GM19397 (cell line): ENCODE measurements at regions not wholly inside any gene's neighbourhood (a gene's known extent, or its start where the extent isn't known, plus 50 kb on each side); places are given as distances from the start of the nearest gene placed in this dataset.

Source experiments
- ATAC-seq: cut with Tn5 transposase; IDR thresholded peaks from one replicate; pipeline ENCODE4 v1.9.1; 2021; ENCODE audit warnings: mild to moderate bottlenecking, moderate library complexity; ENCODE audit not compliant: unreplicated experiment

DNA sequence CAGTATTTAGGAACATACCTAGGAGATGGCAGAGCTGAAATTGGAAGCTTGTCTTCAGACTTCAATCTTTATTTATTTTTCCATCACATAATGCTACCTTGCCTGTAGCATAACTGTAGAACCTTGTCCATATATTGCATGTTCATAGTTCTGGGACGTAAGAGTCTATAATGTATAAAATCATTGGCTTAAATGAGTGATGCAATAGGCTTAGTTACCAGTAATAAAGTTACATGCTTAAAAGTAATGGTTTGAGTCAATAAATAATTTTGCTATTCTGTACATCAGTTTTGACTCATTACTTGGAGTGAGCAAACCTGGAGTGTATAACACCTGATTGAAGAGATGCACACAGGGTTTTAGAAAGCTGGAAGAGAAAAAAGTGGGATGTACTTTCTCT is 229.3 kb downstream of the CDCA7 start:
- no peak for ATAC-seq

DNA sequence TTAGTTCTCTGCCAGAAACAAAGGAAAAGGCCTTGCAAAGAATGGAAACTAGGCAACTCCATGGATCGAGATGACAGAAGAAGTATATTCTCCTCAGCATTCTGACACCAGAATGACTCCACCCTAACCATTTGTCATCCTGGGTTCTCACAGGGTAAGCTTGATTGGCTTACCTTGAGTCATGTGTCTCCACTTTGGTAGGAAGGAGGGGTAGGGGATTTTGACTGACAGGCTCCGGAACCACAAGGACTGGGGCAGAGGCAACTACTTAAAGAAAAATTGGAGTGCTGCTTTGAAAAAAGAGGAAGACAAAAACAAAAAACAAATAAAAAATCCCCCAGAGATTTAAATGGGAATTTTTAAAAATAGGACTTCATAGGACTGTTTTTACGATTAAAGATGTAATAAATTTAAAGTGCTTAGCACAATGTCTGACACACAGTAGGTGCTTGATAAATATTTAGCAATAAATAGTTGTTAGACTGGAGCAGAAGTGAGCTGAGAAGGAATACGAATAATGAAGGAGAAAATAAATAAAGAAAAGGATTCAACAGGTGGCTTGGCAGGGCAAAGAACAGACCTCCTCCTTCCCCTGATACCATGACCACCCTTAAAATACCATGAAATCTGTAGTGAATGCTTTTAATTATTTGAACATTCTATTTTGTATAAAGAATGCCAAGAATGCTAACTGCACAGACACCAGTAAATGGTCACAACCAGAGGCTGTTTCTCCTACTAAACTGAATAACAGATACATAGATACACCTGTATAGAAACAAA is 230.2 kb downstream of the CDCA7 start:
- no peak for ATAC-seq

GRCh38 chr2:173588931-173589369 is 234.3 kb downstream of the CDCA7 start:
- ATAC-seq: no peak

GRCh38 chr2:173589604-173590275 is 235.1 kb downstream of the CDCA7 start:
- no peak for ATAC-seq

DNA sequence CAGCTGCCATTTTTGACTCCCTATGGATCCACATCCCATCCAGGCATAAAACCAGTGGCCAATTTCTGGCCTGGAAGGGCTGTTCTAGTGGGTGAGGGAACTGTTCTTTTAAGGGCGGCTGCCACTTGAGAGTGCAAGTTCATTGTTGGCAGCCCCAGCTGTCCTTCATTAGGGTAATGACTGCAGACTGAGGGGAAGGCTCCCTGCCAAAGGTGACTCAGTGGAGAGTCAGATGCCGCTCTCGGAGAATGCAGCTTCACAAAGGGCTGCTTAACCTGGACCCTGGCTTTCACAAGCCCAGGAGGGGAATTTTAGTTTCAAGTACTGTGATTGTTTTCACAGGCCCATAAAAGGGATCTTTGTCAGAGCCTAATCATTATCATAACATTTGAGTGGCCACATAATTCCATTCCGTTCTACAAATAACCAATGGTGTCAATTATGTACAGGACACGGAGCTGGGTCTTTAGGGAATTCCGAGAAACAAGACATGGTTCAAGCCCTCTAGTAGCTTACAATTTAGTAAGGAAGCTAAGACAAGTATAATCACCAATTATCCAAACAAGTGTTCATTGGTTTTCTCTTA is 235.7 kb downstream of the CDCA7 start:
- ATAC-seq: no peak

- ATAC-seq: no peak
These were observed 238.4 kb downstream of the CDCA7 start for GRCh38 chr2:173593109-173593508.

GRCh38 chr2:173596244-173596643 is 241.6 kb downstream of the CDCA7 start:
- ATAC-seq: no peak

DNA sequence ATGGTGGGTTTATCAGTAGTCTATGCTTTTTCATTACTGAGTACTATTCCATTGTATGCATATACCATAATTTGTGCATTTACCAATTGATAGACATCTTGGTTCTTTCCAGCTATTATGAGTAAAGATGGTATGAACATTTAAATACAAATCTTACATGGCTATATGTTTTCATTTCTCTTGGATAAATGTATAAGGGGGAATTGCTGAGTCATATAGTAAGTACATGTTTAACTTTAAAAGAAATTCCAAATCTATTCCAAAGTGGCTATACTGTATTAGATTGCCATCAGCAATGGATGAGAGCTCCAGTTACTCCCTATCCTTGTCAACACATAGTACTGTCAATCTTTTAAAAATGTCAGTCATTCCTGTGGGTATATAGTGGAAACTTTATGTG is 243.9 kb downstream of the CDCA7 start:
- ATAC-seq: no peak

GRCh38 chr2:173599821-173600359 is 245.2 kb downstream of the CDCA7 start:
- no peak for ATAC-seq

DNA sequence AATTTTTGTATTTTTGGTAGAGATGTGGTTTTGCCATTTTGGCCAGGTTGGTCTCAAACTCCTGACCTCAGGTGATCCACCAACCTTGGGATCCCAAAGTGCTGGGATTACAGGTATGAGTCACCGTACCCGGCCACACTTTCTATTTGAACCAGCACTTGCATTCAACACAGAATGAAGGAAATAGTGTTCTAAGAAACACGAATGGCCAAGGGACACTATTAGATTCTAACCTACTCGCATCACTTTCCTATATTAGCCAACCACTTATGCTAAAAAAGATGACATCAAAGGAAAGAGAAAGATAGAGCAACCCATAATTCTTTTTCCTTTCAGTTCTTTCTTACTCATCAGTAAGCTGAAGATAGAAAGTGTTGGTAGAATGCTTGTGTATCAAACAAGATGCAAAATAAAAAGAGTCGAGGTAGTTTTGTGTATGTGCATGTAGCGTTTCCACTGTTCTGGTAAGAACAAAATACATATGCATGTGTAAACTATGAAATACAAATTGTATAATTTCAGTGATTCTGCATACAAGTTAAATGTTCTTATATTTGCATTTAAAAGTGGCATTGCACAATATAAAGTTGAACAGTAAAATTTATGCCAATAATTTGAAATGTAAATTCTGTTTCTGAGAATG is 247.6 kb downstream of the CDCA7 start:
- ATAC-seq: no peak

DNA sequence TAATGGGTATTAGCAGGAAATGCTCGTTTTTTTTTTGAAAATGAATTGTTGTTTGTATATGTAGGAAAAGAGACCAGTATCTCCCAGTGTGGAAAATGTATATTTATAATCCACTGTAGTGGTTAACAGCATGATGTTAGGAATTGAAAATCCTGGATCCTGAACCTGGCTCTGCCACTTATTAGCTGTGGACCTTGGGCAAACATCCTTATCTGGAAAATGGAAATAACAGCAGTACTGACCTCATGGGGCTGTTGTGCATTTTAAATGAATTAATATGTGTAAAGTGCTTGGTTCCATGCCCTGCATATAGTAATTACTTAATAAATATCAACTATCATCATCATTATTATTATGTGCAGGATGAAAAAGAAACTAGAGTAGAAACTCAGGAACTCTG is 251.3 kb downstream of the CDCA7 start:
- no peak for ATAC-seq

DNA sequence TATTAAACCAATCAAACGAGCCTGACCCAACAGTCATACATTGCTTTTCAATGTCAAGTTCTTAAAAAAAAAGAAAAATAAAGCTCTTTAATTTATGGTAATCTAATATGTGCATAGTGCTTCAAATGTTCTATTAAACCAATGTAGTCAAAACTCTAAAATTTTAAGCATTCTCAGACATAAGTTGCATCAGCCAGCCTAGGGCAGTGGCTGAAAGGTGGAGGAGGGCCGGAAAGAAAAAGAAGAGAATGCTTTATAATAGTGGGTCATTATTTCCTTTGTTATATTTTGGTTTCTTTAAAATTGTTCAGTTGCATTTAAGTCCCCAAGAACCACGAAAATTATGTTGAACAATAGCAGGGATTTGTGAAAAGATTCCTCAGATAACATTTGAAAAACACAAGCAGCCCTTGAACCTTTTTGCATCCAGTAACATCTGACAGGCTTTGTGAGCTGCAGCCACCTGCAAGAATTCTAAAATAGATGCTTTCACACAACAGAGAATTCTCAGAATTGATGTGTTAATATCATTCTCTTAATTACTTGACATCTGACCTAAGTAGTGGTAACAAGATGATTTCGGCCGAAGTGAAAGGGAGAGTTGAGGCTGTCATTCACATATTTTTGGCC is 252.1 kb downstream of the CDCA7 start:
- no peak for ATAC-seq

DNA sequence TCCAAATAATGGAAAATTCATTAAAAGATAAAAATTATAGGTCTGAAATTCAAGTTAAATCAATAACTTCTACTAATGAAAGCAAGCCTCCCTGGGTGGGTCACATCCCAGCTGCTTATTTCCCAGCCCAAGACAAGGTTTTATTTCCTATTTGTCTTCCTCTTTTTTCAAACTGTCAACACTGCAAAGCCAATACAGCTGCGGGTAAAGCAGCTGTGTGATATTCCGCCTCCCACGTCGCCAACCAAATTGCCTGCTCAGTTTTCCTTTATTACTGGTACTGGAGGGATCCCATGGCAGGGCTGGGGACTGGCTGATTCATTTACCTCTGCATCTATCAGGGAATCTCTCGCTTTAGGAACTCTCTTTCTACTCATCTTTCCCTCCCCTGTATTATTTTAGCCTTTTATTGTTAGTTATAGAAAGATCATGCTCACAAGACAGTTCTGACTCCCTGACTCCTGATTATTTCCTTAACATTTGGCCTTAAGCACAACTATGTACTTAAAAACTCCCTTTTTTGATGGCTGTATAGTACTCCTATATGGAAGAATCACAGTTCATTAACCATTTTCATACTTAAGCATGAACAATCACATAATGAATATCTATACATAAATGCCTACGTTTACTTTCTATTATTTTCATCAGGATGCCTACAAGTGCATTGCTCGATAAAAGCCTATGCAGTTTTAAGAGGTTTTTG is 253.1 kb downstream of the CDCA7 start:
- ATAC-seq: no peak

DNA sequence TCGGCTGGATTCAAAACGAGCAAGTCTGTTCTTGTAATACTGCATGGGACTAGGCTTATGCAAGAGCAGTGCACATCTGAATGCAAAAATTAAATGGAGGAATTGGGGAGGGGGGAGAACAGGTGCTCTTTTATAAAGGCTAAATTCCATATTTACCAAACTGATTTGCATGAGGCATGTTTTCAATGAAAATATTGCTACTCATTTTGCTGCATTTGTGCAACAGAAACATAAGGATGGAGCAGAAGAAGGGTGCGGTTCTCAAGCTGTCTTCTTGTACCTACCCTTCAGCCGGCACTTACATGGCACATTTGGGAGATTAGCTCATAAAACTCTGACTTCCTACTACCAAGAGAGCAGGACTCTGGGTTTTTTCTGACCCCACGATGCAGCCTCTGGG is 256.4 kb downstream of the CDCA7 start:
- no peak for ATAC-seq

- ATAC-seq: no peak
These were observed 257.7 kb downstream of the CDCA7 start for GRCh38 chr2:173612354-173612753.

- ATAC-seq: no peak
These were observed 258.7 kb downstream of the CDCA7 start for GRCh38 chr2:173613386-173613785.

DNA sequence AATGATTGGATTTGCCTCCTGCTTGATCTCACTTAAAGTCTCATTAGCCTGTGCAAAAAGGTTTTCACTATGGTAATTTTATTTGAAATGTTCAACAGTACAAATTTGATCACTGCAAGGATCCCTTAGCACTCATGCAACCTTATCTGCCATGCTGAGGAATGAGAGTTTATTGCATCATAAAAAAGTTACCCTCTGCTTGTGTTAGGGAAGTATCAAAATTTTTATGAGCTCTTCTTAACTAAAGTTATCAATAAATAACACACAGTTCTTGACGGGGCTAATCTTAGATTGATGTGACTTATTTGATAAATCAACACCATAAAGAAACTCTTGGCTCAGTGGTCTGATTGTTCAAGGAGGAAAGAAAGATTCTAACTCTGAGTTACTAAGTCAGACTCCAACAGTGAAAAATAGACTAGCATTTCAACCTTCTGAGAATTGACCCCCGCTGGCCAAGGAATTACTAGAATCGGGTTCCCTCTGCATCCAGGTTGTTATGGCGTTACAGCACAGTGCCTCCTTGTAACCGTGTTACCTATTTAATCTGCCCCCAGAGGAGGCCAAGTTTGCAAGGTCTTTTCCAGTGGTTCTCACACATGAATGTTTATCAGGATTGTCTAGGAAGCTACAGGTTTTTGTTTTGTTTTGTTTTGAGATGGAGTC is 259.7 kb downstream of the CDCA7 start:
- ATAC-seq: no peak

DNA sequence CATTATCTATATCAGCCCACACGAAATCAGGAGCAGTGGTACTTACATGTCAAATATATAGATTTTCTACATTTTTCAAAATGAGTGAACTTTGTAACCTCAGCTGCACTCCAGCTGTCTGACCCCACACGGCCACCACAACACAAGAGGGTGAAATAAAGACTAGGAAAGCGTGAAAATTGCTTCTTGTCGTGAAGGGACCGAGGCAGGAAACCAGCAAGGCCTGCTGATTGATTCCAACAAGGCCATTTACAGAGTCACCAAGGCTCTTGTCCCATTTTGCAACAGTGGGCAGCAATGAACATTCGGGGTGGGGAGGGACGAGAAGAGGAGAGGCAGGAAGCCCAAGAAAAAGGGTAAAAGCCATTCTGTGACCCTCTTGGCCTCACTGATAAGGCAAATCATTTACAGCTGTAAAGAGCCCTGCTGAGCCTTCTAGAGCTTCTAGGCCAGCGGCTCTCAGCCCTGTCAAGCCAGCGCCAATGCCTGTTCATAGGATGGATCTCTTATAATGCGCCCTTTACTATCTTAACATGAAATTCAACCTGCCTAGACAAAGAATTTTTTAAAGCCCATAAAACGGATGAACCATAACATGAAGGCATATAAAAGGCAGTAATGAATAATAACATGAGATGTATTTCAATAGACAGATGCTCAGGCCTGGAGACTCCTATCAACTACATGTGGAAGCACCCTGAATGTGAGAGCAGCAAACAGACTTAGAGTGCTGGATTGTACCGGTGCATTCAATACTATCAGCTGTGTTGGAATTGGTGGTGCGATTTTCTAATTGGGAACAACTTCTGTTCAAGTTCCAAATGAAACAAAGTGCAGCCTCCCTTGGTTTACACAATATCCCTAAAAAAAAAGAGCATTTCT is 269.0 kb downstream of the CDCA7 start:
- ATAC-seq: no peak

DNA sequence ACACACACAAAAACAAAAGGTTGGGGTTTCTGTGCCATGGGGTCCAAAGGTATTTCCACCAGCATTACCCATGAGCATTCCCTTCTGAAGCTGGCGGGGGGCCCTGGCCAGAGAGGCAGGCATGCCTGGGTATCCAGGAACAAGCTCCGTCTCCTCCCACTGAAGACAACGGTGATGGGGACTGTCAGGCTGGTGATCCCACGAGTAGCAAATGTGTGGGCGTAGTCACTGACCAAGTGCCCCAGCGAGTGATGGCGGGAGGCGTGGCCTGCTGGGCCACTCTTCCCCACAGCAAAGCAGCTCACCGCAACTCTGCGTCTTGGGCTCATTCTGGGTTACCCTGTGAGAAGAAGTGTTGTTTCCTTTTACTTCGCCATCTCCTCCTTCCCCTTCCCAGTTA is 270.6 kb downstream of the CDCA7 start:
- no peak for ATAC-seq
